ENCODE measurements at regions not wholly inside any gene's neighbourhood (a gene's known extent, or its start where the extent isn't known, plus 50 kb on each side); places are given as distances from the start of the nearest gene placed in this dataset.
A peak's percentile ranks its signal among the peaks of the same experiment; 100 is the strongest.

GRCh38 chr18:7415081-7415894 is 151.8 kb upstream of the PTPRM start:
- DNase-seq (ENCODE audit: low read depth), result no peak

- DNase-seq (ENCODE audit: low read depth), result peak; percentile 78
These were observed 149.4 kb upstream of the PTPRM start for GRCh38 chr18:7417727-7418126.

- no peak for DNase-seq (ENCODE audit: low read depth)
These were observed 137.3 kb upstream of the PTPRM start for GRCh38 chr18:7429831-7430230.

GRCh38 chr18:7436166-7436565 is 130.9 kb upstream of the PTPRM start:
- peak; percentile 11 for DNase-seq (ENCODE audit: low read depth)

- DNase-seq (ENCODE audit: low read depth), result no peak
These were observed 129.2 kb upstream of the PTPRM start for GRCh38 chr18:7437870-7438269.

- DNase-seq (ENCODE audit: low read depth), result no peak
These were observed 128.5 kb upstream of the PTPRM start for GRCh38 chr18:7438646-7439045.

GRCh38 chr18:7447318-7448028 is 119.6 kb upstream of the PTPRM start:
- peak; percentile 25 for DNase-seq (ENCODE audit: low read depth)

- DNase-seq (ENCODE audit: low read depth), result peak; percentile 44
These were observed 114.8 kb upstream of the PTPRM start for GRCh38 chr18:7452331-7452730.

- DNase-seq (ENCODE audit: low read depth), result no peak
These were observed 112.7 kb upstream of the PTPRM start for GRCh38 chr18:7454429-7454828.

- DNase-seq (ENCODE audit: low read depth), result no peak
These were observed 110.7 kb upstream of the PTPRM start for GRCh38 chr18:7456376-7456775.

GRCh38 chr18:7457262-7457661 is 109.9 kb upstream of the PTPRM start:
- no peak for DNase-seq (ENCODE audit: low read depth)

GRCh38 chr18:7458884-7459283 is 108.2 kb upstream of the PTPRM start:
- no peak for DNase-seq (ENCODE audit: low read depth)

- DNase-seq (ENCODE audit: low read depth), result no peak
These were observed 107.0 kb upstream of the PTPRM start for GRCh38 chr18:7459851-7460770.

GRCh38 chr18:7464245-7464966 is 102.7 kb upstream of the PTPRM start:
- DNase-seq (ENCODE audit: low read depth), result no peak

GRCh38 chr18:7466190-7466589 is 100.9 kb upstream of the PTPRM start:
- no peak for DNase-seq (ENCODE audit: low read depth)

- DNase-seq (ENCODE audit: low read depth), result peak; percentile 65
These were observed 99.2 kb upstream of the PTPRM start for GRCh38 chr18:7467708-7468466.

GRCh38 chr18:7470101-7470500 is 97.0 kb upstream of the PTPRM start:
- peak; percentile 35 for DNase-seq (ENCODE audit: low read depth)

- DNase-seq (ENCODE audit: low read depth), result no peak
These were observed 96.6 kb upstream of the PTPRM start for GRCh38 chr18:7470503-7470902.

GRCh38 chr18:7476386-7476785 is 90.7 kb upstream of the PTPRM start:
- no peak for DNase-seq (ENCODE audit: low read depth)

- no peak for DNase-seq (ENCODE audit: low read depth)
These were observed 87.4 kb upstream of the PTPRM start for GRCh38 chr18:7479756-7480155.
